PC-9 (cell line): ENCODE measurements at regions not wholly inside any gene's neighbourhood (a gene's known extent, or its start where the extent isn't known, plus 50 kb on each side); places are given as distances from the start of the nearest gene placed in this dataset.

Source experiments
- BruUV-seq: library from RNA; stranded (reverse); fragments of 400-500 nt; replicated peaks from 2 replicates; lab custom pipeline; 2021; lab: Mats Ljungman, UMichigan
- CTCF ChIA-PET: fragments of 300-600 bp; sonication (Branson Sonifier 250); formaldehyde crosslinking; loops from one replicate; lab custom pipeline; 2022; ENCODE audit warnings: antibody characterized with exemption; lab: Charles Lee
- POLR2A ChIA-PET: fragments of 300-600 bp; sonication (Branson Sonifier 250); formaldehyde crosslinking; loops from one replicate; lab custom pipeline; 2022; ENCODE audit warnings: antibody characterized with exemption; ENCODE audit not compliant: unreplicated experiment; lab: Charles Lee
- DNase-seq, 2 experiments: peaks; one replicate each; pipeline versions ENCODE4 v3.0.0 to v3.0.0-alpha.2; 2015 to 2022; ENCODE audit warnings: mixed read lengths in 1 of 2
- H2AFZ ChIP-seq: fragments of 200-600 bp; sonication (generic); 2 replicates; pipeline ENCODE4 v1.8.1; 2017; ENCODE audit warnings: antibody characterized with exemption
- H3F3A ChIP-seq: fragments of 200-600 bp; sonication (generic); 2 replicates; pipeline ENCODE4 v1.8.1; 2017; ENCODE audit warnings: antibody characterized with exemption, mild to moderate bottlenecking, low read depth; ENCODE audit not compliant: insufficient read depth
- H3K27ac ChIP-seq: fragments of 200-600 bp; sonication (generic); 2 replicates; pipeline ENCODE4 v1.6.1; 2016; ENCODE audit warnings: mixed run types
- H3K27me3 ChIP-seq: fragments of 200-600 bp; sonication (generic); 2 replicates; pipeline ENCODE4 v1.6.1; 2016; ENCODE audit warnings: low read depth, mixed run types; ENCODE audit not compliant: insufficient read depth
- H3K36me3 ChIP-seq: fragments of 200-600 bp; sonication (generic); 2 replicates; pipeline ENCODE4 v1.6.1; 2016; ENCODE audit warnings: low read depth, mixed run types
- H3K4me1 ChIP-seq: fragments of 200-600 bp; sonication (generic); replicated peaks from 2 replicates; pipeline ENCODE4 v1.6.1; 2016; ENCODE audit warnings: mixed run types; ENCODE audit not compliant: insufficient read depth
- H3K4me2 ChIP-seq: fragments of 200-600 bp; sonication (generic); 2 replicates; pipeline ENCODE4 v1.6.1; 2017; ENCODE audit warnings: mixed run types
- H3K4me3 ChIP-seq: fragments of 200-600 bp; sonication (generic); 2 replicates; pipeline ENCODE4 v1.6.1; 2016; ENCODE audit warnings: mixed run types
- H3K79me2 ChIP-seq: fragments of 200-600 bp; sonication (generic); 2 replicates; pipeline ENCODE4 v1.6.1; 2017; ENCODE audit warnings: low read depth, mixed run types
- H3K9me2 ChIP-seq: fragments of 200-600 bp; sonication (generic); 2 replicates; pipeline ENCODE4 v1.8.1; 2017; ENCODE audit warnings: mild to moderate bottlenecking; ENCODE audit not compliant: insufficient read depth
- H3K9me3 ChIP-seq: fragments of 200-600 bp; sonication (generic); 2 replicates; pipeline ENCODE4 v1.8.1; 2016; ENCODE audit warnings: low read depth; ENCODE audit not compliant: insufficient read depth
- H4K20me1 ChIP-seq: fragments of 200-600 bp; sonication (generic); 2 replicates; pipeline ENCODE4 v1.8.1; 2017; ENCODE audit not compliant: insufficient read depth
- EZH2 ChIP-seq: fragments of 200-600 bp; sonication (generic); IDR thresholded peaks from 2 replicates; pipeline ENCODE4 v1.8.0; 2017; ENCODE audit warnings: antibody characterized with exemption, low read depth
- intact Hi-C: fragments of 100-400 bp; cut with micrococcal nuclease; formaldehyde crosslinking; loops from one replicate; pipeline ENCODE4 v1.10.0; 2022; ENCODE audit not compliant: unreplicated experiment
- TF ChIP-seq, protein P1 (sequence below): fragments of 200-600 bp; sonication (generic); conservative IDR thresholded peaks from 2 replicates; pipeline ENCODE4 v1.6.1; 2017; ENCODE audit warnings: mixed run types, antibody characterized with exemption, mild to moderate bottlenecking, moderate library complexity

DNA sequence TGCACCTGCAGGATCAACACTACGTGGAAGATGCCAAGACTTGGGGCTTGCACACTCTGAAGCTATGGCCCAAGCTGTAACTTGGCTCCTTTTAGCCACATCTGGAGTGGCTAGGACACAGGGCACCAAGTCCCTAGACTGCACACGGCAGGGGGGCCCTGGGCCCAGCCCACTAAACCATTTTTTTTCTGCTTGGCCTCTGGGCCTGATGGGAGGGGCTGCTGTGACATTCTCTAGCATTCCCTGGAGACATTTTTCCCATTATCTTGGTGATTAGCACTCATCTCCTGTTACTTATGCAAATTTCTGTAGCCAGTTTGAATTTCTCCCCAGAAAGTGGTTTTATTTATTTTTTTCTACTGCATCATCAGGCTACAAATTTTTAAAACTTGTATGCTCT lies 1080.7 kb downstream of the LRFN5 start:
- intact Hi-C loops: no loop called here
- no peak overlapping the region for H3K27ac ChIP-seq
- H4K20me1 ChIP-seq: no peaks in the 10 kb centered on the region
- ChIA-PET POLR2A (no interaction called here), CTCF (no interaction called here)
- no peak for DNase-seq
- no peak overlapping the region for H3K4me3 ChIP-seq
- no peaks in the 10 kb centered on the region; the same call in 1 of the 2 replicates for H3K9me2 ChIP-seq
- no peak for TF ChIP-seq EZH2
- TF ChIP-seq, protein P1, sequence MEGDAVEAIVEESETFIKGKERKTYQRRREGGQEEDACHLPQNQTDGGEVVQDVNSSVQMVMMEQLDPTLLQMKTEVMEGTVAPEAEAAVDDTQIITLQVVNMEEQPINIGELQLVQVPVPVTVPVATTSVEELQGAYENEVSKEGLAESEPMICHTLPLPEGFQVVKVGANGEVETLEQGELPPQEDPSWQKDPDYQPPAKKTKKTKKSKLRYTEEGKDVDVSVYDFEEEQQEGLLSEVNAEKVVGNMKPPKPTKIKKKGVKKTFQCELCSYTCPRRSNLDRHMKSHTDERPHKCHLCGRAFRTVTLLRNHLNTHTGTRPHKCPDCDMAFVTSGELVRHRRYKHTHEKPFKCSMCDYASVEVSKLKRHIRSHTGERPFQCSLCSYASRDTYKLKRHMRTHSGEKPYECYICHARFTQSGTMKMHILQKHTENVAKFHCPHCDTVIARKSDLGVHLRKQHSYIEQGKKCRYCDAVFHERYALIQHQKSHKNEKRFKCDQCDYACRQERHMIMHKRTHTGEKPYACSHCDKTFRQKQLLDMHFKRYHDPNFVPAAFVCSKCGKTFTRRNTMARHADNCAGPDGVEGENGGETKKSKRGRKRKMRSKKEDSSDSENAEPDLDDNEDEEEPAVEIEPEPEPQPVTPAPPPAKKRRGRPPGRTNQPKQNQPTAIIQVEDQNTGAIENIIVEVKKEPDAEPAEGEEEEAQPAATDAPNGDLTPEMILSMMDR: no peak
- no peak overlapping the region for H2AFZ ChIP-seq
- BruUV-seq: no TSS peak
- H3K36me3 ChIP-seq: no peaks in the 10 kb centered on the region
- H3F3A ChIP-seq: no peaks in the 10 kb centered on the region
- H3K9me3 ChIP-seq: no peaks in the 10 kb centered on the region
- no peaks in the 10 kb centered on the region for H3K27me3 ChIP-seq
- H3K4me1 ChIP-seq: no peaks in the 10 kb centered on the region
- H3K79me2 ChIP-seq: no peaks in the 10 kb centered on the region
- no peak overlapping the region for H3K4me2 ChIP-seq

DNA sequence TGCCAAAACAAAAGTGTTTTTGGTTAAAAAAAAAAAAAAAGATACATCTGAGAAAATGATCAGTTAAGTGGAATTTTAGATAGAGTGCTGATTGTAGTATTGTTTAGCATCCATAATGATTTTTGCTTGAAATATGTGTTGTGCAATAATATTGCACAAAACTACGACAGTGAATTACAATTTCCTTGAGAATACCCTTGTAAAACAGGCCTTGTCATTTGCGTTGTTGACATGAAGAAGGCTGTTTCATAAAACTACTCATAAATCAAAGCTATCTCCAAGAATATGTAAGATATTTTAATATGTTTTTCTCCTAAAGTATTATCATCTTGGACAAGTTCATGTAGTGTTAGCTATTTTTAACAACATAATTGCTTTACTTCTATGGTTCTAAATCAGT lies 1077.0 kb downstream of the LRFN5 start:
- BruUV-seq: no TSS peak
- ChIA-PET POLR2A (no interaction called here), CTCF (no interaction called here)
- Histone ChIP-seq H3K4me1 (no peaks in the 10 kb centered on the region), H3K79me2 (no peaks in the 10 kb centered on the region), H3K4me3 (no peak overlapping the region), H3K36me3 (no peaks in the 10 kb centered on the region), H3K27ac (no peak overlapping the region), H3K27me3 (no peaks in the 10 kb centered on the region), H2AFZ (no peak overlapping the region), H3K4me2 (no peak overlapping the region), H4K20me1 (no peaks in the 10 kb centered on the region), H3K9me2 (no peaks in the 10 kb centered on the region; the same call in 1 of the 2 replicates), H3K9me3 (no peaks in the 10 kb centered on the region), H3F3A (no peaks in the 10 kb centered on the region)
- DNase-seq: no peak
- intact Hi-C loops: no loop called here
- TF ChIP-seq, protein P1: no peak
- TF ChIP-seq EZH2: no peak

DNA sequence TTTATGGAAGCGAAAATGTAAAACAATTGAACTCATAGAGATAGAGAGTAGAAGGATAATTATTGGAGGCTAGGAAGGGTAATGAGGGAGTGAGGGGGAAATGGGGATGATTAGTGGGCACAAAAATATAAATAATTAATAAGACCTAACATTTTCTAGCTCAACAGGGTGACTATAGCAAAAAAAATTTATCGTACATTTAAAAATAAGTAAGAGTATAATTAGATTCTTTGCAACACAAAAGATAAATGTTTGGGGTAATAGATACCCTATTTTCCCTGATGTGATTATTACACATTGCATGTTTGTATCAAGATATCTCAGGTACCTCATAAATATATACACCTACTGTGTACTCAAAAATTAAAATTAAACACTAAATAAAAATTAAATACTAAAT lies 1070.0 kb downstream of the LRFN5 start:
- H3K27ac ChIP-seq: no peak overlapping the region
- BruUV-seq: no TSS peak
- TF ChIP-seq, protein P1: no peak
- no peak for TF ChIP-seq EZH2
- no peaks in the 10 kb centered on the region for H3K36me3 ChIP-seq
- H3K4me2 ChIP-seq: no peak overlapping the region
- no peak overlapping the region for H2AFZ ChIP-seq
- intact Hi-C loops: no loop called here
- no peaks in the 10 kb centered on the region for H3K4me1 ChIP-seq
- no peak for DNase-seq
- H3K4me3 ChIP-seq: no peak overlapping the region
- H3K9me2 ChIP-seq: no peaks in the 10 kb centered on the region; the same call in 1 of the 2 replicates
- ChIA-PET POLR2A (no interaction called here), CTCF (no interaction called here)
- H3F3A ChIP-seq: no peaks in the 10 kb centered on the region
- no peaks in the 10 kb centered on the region for H4K20me1 ChIP-seq
- H3K27me3 ChIP-seq: no peaks in the 10 kb centered on the region
- no peaks in the 10 kb centered on the region for H3K9me3 ChIP-seq
- H3K79me2 ChIP-seq: no peaks in the 10 kb centered on the region
